ENCODE measurements at regions not wholly inside any gene's neighbourhood (a gene's known extent, or its start where the extent isn't known, plus 50 kb on each side); places are given as distances from the start of the nearest gene placed in this dataset.
"Not testable (repeated sequence)": the region's sequence is repeated elsewhere in the genome, so short reads cannot be mapped to it uniquely, and the experiment has no call there.

- DNase-seq: no peak
These were observed 54.1 kb downstream of the MAFB start for GRCh38 chr20:40634891-40635290.

DNA sequence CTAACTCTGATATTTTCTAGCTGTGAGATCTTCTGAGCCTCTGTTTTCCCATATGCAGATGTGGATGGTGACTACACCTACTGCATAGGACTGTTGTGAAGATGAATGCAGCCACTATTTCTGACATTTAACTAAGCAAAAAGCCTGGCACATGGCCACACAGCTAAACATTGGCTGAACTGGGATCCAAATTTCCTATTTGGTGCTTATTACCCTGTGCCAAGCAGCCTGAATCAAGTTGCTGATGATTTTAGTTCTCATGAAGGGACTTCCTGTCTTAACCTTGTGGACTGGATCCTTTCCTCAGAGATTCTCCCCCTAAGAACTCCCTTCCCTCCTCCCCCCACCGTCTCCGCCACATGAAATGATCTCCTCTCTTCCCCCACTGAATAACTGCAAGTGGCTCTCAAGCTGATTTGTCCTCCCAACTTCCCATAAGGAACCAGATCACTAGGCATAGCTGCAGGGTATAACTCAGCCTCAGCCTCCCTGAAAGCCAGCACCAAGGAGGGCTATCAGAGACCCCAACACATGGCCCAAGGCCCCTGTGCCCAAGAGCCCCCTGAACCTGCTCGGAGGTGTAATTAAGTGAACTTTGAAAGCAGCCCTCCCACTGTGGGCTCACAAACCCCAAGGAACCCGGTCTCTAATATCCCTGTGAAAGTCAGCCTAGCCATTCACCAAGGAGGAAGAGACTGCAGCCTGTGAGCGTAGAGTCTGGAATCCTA is 55.7 kb downstream of the MAFB start:
- no peak for DNase-seq

- DNase-seq: no peak
These were observed 56.6 kb downstream of the MAFB start for GRCh38 chr20:40632346-40632976.

DNA sequence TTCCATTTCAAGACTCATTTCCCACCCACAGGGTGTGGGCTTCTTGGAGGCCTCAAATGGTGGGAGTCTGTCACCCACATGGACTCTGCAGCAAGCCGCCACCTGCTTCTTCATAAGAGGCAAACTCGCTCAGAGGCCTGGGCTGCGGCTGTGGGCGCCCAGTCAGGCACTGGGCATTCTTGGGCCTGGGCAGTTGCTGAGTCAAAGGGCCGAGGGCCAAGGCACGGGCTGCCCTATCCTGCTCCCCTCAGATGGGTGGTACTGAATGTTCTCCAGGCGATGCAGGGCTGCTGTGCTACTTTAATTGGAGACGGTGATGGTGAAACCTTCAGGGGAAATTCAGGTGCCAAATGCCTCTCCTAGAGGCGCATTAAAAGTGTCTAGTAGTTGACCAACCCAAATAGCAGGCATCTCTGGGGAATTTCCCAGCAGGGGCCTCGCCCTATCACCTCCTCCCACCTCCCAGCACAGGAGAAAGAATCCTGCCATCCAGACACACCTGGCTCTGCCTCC is 57.9 kb downstream of the MAFB start:
- no peak for DNase-seq

DNA sequence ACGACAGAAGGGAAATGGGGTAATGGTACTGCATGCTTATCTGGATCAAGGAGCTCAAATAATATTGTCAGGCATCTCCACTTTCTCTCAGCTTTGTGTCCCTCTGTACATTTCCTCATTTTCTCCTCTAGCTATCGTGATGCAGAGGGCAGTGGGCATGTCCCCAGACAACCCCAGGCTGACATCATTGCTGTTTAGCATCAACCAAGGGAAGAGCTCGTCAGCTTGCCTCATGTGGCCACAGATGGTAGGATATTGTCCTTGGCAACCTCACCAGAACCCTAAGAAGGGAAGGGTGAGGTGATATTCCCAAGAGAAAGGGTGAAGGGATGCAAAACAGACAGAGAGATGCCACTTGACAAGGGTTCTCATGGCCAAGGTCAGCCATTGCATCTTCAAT is 58.3 kb downstream of the MAFB start:
- DNase-seq: no peak

DNA sequence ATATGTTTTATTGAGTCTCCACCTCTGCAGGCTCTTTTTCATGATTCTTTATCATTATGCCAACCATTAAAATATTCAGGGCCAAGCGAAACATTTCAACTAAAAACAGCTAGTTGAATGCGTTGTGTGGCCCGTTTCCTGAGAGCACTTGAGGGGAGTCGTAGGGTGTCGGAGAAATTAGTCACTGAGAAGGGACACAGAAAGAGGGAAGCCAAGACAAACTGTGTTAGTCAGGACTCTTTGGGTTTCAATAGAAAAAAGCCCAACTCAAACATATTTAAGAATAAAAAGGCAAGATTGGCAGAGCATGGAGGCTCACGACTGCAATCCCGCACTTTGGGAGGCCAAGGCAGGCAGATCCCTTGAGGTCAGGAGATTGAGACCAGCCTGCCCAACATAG is 58.9 kb downstream of the MAFB start:
- no peak for DNase-seq

DNA sequence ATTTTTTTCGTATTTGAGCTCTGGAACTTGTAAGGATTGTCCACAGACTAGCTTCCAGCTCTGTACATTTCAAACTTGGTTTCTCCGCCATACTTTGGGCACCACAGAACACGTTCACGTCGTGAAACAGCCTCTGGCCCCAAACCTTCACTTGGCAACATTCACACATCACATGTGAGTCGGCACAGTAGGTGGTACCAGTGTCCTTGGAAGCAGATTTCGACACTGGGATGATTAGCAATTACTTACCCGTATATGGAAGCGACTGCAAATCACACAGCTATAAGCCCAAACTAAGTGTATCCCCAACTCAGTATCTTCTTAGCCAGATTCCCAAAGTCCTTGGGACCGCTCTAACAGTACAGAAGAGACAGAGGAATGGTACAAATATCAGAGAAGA is 60.2 kb downstream of the MAFB start:
- no peak for DNase-seq

- not testable (repeated sequence) for DNase-seq
These were observed 70.0 kb downstream of the MAFB start for GRCh38 chr20:40619053-40619452.

- no peak for DNase-seq
These were observed 71.4 kb downstream of the MAFB start for GRCh38 chr20:40617594-40617993.

DNA sequence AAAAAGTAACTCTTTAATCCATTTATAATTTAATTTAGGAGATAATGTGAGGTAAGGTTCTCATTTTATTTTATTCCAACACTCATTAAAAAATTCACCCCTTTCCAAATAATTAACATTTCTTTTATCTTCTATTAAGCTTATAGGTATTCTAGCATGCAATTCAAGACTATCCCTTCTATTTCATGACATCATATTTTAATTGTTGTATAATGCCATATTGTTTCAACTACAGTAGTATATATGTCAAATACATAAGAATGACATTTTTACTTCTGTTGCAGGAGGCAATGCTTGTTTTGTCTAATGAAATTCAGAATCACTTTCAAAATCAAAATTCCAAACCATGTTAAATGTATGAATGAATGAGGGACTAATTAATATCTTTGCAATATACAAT is 76.2 kb downstream of the MAFB start:
- no peak for DNase-seq

DNA sequence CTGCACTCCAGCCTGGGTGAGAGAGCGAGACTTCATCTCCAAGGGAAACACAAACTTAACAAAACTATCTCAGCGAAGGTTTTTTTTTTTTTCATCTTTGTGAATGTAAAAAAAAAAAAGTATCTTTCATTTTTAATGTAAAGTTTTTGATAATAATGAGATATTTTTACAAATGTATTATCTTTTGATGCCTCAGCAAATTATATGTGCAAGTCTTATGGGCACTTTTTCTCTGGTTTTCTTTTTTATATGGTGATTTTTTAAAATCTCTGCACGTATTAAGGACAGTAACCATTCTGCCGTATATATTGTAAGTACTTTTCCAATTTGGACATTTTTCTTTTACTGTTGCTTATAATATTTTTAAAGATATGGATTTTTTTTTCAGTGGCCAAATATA is 76.8 kb downstream of the MAFB start:
- DNase-seq: no peak

GRCh38 chr20:40610730-40611129 is 78.3 kb downstream of the MAFB start:
- DNase-seq: no peak

DNA sequence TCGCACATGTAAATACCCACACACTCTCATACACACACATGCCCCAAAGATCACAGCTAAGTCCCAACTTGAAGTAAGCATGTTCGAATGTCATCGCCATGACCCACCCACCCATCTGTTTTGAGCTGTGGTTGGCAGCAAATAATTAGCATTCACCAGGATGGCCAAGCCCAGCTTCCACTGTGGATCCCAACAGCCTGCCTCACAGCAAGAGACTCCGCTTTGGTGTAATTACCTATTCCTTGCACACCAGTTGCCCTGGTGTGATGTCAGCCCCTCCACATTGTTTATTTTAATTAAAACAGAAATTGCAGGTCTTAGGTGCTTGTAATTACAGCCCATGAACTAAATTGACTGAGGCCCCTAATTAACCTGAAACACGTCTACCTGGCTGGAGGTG is 81.1 kb downstream of the MAFB start:
- DNase-seq: no peak

DNA sequence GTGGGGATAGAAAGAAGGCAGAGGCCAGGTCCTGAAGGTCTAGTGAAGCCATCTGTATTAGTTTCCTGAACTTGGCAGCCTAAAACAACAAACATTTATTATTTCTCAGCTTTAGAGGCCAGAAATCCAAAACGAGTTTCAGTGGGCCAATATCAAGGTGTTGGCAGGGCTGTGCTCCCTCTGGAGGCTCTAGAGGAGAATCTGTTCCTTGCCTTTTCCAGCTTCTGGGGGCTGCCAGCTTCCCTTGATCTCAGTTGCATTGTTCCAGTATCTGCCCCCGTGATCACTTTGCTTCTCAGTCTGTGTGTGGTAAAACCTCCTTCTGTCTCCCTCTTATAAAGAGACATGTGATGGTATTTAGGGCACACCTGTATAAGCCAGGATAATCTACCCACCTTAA is 82.4 kb downstream of the MAFB start:
- no peak for DNase-seq

GRCh38 chr20:40606237-40606636 is 82.8 kb downstream of the MAFB start:
- DNase-seq: no peak

- DNase-seq: no peak
These were observed 84.6 kb downstream of the MAFB start for GRCh38 chr20:40604416-40604815.

- no peak for DNase-seq
These were observed 85.9 kb downstream of the MAFB start for GRCh38 chr20:40603057-40603651.

- DNase-seq: no peak
These were observed 86.7 kb downstream of the MAFB start for GRCh38 chr20:40602381-40602780.

- no peak for DNase-seq
These were observed 88.4 kb downstream of the MAFB start for GRCh38 chr20:40600441-40601219.

- no peak for DNase-seq
These were observed 89.0 kb downstream of the MAFB start for GRCh38 chr20:40599987-40600386.

GRCh38 chr20:40592941-40593340 is 96.1 kb downstream of the MAFB start:
- no peak for DNase-seq

- no peak for DNase-seq
These were observed 97.5 kb downstream of the MAFB start for GRCh38 chr20:40591536-40591935.

DNA sequence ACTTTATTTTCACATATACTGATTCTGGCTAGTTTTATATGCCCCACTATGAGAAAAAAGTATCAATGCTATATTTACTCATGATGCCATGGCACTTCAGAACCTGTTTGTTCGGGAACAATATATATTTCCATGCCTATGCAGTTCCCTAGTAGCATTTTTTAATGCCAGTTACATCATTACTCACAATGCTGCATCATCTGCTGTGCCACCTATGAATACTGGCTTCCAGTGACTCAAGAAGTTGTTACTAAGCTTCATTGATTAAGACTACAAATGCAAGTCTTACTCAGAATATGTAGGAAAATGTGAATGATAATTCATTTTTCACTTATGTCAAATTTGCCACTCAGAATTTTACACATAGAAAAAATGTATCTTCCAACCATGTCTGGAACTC is 97.9 kb downstream of the MAFB start:
- no peak for DNase-seq

GRCh38 chr20:40589581-40589980 is 99.5 kb downstream of the MAFB start:
- no peak for DNase-seq
